HG03469 (cell line): ENCODE measurements at regions not wholly inside any gene's neighbourhood (a gene's known extent, or its start where the extent isn't known, plus 50 kb on each side); places are given as distances from the start of the nearest gene placed in this dataset.

Source experiments
- ATAC-seq: cut with Tn5 transposase; IDR thresholded peaks from one replicate; pipeline ENCODE4 v1.9.1; 2021; ENCODE audit warnings: mild to moderate bottlenecking, moderate library complexity, moderate number of reproducible peaks; ENCODE audit not compliant: unreplicated experiment

DNA sequence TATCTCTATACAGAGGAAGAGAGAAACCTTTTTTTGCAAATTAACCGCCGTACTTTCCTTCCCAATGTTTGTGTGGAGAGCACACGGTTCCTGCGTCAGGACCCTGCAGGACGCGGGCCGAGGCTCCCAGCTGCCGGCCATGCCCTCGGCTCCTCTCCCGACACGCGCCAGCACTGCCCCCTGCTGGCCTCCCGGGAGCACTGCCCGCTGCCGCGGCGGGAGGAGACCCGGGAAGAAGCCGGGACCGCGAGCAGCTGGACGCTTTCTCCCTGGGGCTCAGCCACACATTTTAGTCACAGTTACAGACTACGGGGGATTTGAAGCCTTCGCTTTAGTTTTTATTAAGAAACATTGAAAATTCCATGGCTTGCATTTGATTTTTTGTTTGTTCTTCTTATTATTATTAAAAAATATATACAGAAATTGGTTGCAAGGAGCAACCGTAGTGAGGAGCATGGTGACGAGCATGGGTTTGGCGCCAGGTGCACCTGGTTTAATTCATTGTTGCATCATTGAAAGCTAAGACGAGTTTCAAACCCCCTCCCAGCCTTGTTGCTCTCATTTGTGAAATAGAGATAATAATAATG is 401.2 kb downstream of the GALR1 start:
- peak; percentile 76 for ATAC-seq

DNA sequence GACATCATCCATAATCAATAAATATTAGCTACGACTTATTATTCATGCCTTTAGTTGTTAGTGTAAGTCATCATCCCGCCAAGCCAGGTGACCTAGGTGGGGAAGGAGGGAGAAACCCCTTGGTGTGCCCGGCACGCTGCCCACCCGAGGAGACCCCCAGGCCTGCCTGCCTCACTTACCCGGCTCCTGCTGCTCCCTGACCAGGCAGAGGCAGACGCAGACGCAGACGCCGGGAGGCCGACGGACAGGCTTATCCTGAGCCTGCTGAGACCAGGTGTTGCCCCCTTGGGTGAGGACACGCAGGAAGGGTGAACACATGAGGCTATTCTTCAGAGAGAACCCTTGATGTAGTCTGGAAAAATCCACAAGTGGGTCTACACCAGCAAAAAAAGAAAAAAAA is 401.8 kb downstream of the GALR1 start:
- no peak for ATAC-seq

DNA sequence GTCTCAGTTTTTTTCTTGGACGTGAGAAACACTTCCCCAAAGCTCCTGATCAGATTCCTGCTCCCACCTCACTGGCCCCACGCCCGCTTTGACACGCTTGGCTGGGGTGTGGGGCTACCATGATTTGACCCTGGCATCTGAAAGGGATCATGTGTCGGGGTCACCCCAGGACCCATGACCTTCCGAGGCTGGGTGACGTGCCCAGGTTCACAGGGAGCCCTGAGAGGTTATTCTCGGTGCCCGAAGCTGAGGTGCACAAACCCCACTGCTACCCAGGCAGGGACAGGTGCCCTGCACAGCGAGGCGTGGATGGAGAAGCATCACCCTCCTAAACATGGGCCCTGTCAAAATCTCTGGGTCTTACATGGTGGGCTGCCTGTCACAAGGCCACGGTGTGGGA is 404.1 kb downstream of the GALR1 start:
- no peak for ATAC-seq

DNA sequence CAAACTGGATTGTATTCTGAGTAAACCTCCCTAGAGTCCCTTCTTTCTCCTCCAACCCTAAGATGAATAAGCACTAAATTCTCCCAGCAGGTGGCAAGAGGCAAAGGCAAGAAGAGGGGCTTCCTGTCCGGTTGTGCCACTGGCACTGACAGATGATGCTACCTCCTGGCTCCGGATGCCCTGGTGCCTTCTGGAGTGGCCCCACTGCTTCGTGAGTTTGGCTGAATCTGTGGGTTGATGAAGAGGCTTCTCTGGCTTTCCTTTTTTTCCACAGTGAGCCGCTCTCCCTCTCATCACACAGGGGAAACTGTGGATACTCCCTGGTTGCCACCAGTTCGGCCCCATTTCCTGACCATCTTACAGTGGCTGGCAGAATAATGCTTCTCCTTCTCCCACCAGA is 404.7 kb downstream of the GALR1 start:
- ATAC-seq: no peak

DNA sequence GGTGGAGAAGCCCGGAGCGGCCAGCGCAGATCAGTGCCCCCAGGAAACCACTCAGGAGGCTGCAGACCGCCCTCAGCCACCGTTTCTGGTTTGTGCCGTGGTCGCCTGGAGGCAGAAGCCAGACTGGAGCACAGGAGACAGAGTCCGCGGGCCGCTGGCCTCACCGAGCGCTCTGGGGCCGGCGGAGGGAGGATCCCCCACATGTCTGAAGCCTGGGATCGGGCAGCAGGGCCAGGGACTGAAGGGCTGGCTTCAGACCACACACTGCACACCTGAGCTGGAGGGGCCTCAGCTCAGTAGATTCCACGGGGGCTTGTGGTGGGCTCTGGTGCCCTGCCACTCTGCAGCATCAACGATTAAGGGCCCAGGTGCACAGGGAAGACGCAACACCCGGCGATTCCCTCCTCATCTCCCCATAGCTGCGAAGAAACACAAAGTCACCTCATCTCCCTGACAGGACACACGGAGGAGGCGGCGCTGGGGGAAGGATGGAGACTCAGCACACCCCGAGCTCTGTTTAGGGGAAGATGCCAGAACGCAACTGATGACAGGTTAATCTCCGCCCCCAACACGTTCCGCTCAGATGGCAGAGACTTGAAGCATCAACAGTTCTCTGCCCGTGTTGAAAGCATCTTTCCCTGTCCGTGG is 408.1 kb downstream of the GALR1 start:
- no peak for ATAC-seq

DNA sequence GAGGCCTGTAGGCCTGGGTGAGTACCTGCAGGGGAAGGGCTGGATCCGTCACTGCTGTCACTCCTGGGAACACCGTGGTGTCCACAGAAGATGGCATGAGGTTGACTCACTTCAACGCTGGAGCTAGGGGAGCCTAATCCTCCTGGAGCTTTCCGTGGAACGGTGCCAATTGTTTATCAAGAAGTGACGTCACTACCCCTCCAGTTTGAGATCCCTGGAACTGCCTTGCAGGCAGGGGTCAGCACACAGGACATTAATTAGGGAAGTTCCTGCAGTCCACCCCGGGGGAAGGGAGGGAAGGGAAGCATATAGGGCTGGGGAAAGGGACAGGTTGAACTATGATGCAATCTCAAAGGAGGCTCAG is 408.6 kb downstream of the GALR1 start:
- no peak for ATAC-seq

DNA sequence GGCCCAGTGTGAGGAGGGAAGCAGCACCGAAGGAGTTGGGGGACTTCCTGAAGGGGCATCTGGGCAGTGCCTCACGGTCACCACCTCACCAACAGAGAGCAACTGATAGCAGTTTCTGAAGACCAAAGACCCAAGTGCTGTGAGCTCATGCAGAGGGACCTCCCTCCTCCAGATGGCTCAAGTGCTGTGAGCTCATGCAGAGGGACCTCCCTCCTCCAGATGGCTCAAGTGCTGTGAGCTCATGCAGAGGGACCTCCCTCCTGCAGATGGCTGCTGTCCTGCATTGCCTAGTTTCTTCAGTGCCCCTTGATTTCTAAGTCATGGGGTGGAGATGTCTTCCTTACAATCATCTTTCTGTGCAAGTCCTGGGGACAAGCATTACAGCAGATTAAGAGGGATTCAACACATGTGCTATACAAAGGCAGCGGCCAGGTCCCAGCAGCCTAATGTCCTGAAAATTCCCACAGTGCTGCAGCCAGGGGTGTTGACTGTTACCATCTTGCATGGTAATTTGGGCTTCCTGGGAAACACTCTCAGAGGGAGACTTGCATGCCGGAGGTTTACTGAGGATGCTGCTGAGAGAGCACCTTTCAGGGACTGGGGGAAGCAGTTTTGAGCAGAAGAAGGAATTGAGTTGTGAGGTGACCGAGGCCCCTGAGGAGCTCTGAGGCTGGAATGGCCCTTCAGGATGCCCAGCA is 409.3 kb downstream of the GALR1 start:
- no peak for ATAC-seq

DNA sequence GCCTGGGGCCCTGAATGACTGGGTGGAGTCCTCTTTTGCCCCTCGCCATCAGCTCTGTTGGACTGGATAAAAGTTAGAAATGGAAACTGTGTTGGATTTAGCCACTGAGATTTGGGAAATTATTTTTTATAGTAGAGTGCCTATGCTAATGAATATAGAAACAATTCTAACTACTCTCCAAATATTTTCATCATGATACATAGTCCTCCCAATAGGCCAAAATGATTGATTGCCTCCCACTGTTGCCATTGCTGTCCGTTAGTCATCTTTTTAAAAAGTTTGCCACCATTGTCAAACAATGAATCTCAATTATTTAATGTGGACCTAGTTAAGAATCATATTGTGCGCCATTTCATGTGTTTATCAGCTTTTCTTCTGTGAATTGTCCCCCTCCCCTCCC is 417.0 kb downstream of the GALR1 start:
- ATAC-seq: no peak

DNA sequence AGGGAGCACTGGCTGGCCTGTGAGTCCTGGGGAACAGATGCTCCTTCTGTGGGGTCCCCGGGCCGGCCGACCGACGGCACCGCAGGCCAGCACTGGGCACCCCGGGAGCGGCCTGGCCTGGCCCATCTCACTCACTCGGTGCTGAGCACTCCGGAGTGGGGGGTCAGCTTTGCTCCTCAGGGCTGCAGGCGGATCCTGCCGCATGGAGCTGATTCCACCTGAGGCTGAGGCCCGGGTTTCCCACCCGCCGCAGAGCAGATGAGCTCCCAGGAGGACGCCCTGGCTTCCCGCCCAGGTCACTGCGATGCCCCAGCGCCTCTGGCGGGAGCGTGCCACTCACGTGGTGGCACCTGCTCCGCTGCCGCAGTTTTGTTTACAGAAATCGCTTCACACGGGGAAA is 418.6 kb downstream of the GALR1 start:
- no peak for ATAC-seq

DNA sequence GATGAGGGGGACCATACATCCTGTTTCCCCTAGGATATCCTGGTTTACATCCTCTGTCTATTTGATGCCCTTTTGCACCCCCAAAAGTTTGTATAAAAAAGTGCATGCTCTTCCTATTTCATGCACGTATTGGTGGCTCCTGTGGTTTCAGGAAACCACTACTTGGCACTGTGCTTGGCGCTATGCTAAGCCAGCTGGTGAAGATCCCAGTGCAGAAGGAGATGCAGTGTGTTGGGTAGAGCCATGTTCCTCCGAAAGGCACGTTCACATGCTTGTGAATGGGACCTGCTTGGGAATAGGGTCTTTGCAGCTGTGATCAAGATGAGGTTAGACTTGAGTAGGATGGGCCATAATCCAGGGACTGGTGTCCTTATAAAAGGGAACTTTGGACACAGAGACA is 419.7 kb downstream of the GALR1 start:
- no peak for ATAC-seq

DNA sequence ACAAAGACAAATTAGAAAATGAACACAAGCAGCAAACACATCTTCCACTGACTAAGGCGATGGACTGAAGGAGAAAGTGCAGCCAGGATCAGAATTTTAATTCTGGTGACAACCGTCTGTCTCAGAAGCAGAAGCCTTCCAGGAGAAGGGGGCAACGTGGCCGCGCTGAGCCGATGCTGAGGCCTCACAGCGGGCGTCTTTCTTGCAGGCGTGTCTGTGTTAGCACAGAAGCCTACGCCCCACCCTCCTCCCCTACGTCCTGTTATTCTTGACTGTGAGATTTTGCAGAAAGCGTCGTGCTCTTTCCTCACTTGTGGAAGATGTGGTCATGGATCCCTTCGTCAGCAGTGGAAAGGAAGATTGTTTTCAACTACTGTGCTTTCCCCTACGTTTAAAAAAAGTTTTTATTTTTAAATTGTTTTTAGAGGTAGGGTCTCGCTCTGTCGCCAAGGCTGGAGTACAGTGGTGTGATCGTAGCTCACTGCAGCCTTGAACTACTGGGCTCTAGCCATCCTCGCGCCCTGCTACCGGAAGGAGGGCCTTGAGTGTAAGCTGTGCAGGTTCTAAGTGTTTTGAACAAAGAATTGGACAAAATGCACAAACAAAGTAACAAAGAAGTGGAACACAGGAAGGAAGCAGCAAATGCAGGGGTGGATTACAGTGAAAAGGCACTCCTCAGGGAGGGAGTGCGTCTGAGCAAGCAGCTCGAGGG is 422.0 kb downstream of the GALR1 start:
- ATAC-seq: no peak

DNA sequence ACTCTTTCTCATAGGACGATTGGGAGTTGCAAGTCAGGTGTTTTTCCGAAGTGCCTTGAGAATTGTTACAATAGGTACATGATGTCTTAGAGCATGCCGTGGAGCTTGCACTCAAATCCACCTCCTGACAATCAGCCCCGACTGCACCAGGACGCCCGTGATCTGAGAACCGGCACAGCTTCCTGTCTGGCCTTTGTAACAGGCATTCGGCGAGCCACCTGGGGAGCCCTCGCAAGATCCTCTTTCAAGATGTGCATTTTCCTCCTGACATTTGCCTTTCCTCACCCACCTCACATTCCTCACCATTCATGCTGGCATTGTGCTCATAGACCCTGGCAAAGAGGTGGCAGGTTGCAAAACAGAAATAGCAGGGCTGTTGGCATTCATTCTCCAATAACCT is 427.3 kb downstream of the GALR1 start:
- no peak for ATAC-seq

DNA sequence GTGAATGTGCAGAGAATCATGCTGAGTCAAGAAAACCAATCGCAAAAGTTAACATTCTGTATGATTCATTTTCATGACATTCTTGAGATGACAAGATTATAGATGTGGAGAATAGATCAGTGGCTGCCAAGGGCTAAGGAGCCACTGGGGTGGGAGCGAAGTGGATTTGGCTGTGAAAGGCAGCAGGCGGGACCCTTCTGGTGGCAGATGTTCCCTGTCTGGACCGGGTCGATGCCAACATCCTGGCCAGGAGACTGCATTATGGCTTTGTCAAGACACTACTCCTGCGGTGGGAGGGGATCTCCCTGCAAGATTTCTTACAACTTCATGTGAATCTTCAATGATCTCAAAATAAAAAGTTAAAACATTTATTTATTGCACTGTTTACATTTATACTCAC is 427.9 kb downstream of the GALR1 start:
- no peak for ATAC-seq

DNA sequence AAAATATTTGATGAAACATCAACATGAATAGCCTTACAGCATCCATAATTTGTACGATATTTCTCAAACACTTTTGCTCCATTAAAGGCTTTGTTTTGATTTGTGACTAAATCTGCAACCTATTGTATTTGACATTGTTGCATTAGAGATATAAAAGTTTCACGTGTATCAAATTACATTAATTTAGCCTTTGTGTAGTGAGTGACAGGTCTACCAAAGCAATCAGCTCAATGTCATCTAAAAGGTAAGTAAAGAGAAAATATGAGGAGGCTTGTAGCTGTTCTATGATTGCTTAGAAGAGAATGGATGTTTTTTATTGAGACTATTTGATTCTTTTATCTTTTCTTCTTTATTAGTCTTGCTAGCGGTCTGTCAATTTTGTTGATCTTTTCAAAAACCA is 430.2 kb downstream of the GALR1 start:
- no peak for ATAC-seq

DNA sequence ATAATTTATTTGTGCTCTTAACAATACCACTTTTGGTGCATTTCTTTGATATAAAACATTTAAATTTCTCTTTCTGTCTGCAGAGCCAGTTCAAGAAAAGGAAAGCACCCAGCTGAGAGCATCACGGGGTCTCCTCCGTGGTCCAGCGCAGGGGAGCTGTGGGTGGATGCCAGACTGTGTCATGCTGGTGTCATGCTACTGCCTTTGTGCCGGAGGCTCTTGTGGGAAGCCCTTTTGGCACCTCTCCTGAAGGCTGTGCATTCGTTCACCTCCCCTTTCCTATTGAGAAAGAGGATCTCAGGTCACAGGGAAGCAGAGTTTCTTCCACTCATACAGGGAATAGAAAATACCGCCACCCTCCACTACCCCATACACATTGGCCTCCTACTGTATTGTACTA is 450.4 kb downstream of the GALR1 start:
- ATAC-seq: no peak

DNA sequence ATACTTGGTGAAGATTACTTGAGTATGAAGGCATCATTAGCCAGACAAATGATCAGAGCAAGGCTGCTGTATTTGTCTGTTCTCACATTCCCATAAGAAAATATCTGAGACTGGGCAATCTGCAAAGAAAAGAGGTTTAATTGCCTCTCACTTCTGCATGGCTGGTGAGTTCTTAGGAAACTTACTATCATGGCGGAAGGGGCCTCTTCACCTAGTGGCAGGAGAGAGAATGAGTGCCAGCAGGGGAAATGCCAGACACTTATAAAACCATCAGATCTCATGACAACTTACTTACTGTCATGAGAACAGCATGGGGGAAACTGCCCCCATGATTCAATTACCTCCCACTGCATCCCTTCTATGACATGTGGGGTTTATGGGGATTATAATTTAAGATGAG is 452.3 kb downstream of the GALR1 start:
- ATAC-seq: no peak

DNA sequence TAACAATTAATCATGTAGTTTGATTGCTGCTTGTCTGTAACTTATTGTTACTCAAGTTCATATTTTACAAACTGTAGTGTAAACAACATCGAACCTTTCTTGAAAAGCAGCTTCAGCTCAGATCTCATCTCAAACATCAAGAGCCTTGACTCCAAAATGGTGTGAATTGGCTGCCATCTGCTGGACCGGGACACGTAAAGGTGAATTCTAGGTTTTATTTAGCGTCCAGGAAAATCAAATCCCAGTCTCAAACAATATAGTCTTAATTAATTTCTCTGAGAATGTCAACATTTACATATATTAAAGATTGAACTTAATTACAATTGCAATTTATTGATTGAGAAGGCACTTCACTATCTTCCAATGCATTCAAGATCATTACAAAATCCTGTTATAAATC is 453.0 kb downstream of the GALR1 start:
- no peak for ATAC-seq

DNA sequence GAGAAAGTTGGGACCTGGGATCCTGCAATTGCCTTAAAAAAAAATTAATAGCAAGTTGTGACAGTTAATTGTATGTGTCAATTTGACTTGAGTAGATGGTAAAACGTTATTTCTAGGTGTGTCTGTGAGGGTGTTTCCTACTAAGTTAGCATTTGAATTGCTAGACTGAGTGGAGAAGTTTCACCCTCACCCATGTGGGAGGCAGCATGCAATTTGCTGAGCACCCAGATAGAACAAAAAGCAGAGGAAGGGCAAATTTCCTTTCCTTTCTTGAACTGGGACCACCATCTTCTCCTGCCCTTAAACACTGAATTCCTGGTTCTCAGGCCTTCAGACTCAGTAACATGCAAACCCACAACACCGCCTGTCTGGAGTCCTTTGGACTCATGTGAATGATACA is 455.7 kb downstream of the GALR1 start:
- ATAC-seq: no peak

DNA sequence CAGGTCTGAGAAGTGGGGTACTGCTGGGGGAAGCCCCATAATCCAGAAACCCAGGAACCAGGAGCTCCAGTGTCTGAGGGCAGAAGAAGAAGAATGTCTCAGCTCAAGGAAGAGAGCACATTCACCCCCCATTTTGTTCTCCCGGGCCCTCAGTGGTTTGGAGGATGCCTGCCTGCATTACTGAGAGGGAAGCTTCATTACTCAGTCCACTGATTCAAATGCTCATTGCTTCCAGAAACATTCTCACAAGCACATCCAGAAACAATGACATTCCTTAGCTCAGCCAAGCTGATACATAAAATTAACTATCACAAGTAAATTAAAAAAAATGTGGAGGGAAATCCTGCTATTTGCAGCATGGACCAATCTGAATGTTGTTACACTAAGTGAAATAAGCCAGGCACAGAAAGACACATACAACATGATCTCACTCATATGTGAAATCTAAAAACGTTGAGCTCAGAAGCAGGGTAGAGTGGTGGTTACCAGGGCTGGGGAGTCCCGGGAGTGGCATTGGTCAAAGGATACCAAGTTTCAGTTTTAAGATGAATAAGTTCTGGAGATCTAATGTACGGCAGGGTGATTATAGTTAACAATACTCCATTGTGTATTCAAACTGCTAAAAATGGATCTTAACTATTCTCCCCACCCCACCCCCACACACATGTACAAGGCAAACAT is 459.3 kb downstream of the GALR1 start:
- peak; percentile 53 for ATAC-seq

DNA sequence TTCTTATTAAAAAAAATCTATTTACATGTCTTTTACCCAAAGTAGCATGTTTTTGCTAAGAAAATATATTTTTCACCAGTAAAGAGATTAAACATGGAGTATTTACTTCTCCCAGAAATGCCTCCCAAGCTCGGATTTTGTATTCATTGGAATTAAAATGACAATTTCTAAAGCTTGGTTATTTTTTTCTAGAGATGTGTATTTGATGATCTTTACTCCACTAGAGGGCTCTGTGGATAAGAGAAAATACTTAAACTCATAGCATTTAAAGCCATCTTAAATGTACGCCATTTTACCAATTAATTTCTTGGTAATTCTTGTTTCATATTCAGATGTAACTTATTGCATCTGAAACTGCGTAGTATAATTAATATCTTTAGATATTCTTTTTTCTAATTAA is 461.4 kb downstream of the GALR1 start:
- ATAC-seq: no peak

DNA sequence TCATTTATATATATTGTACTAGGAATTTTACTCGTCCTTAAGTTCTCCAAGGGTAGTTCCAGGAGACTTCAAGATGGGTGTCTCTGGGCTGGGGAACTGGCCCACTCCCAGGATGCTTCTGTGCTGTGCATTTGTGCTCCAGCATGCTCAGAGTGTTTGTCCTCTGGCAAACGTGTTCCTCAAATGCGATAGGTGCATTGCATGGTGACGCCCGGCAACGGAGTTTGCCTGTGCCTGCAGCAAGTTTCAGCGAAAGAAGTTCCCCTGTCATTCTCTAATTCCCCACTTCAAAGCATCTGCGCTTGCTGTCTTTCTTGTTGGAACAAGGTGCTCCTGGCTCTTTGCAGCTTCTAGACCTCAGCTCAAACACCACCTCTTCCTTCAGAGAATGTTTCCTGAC is 465.1 kb downstream of the GALR1 start:
- no peak for ATAC-seq
